ENCODE measurements at regions not wholly inside any gene's neighbourhood (a gene's known extent, or its start where the extent isn't known, plus 50 kb on each side); places are given as distances from the start of the nearest gene placed in this dataset.

GRCh38 chr18:66742832-66743231 is 138.9 kb upstream of the CDH19 start:
- Histone ChIP-seq H3K4me1 (ENCODE audit: insufficient read depth, low read length) (no peaks in the 10 kb centered on the region), H3K9ac (ENCODE audit: low read depth, low read length) (no peak overlapping the region), H3K9me3 (ENCODE audit: insufficient read depth, low read depth, low read length) (no peaks in the 10 kb centered on the region), H3K4me3 (ENCODE audit: low read length) (no peak overlapping the region), H3K27ac (ENCODE audit: low read depth, low read length) (no peak overlapping the region), H3K27me3 (ENCODE audit: insufficient read depth, low read length) (no peaks in the 10 kb centered on the region), H3K36me3 (ENCODE audit: insufficient read depth, low read length) (no peaks in the 10 kb centered on the region)
- 95% methylated on average over 2 of the region's 2 CpGs for WGBS

GRCh38 chr18:66735933-66736332 is 132.0 kb upstream of the CDH19 start:
- no peaks in the 10 kb centered on the region for H3K4me1 ChIP-seq (ENCODE audit: insufficient read depth, low read length)
- 94% methylated on average over 1 of the region's 1 CpG for WGBS
- no peaks in the 10 kb centered on the region for H3K9me3 ChIP-seq (ENCODE audit: insufficient read depth, low read depth, low read length)
- H3K27me3 ChIP-seq (ENCODE audit: insufficient read depth, low read length), result no peaks in the 10 kb centered on the region
- no peak overlapping the region for H3K9ac ChIP-seq (ENCODE audit: low read depth, low read length)
- H3K27ac ChIP-seq (ENCODE audit: low read depth, low read length), result no peak overlapping the region
- H3K4me3 ChIP-seq (ENCODE audit: low read length), result no peak overlapping the region
- no peaks in the 10 kb centered on the region for H3K36me3 ChIP-seq (ENCODE audit: insufficient read depth, low read length)

- H3K4me1 ChIP-seq (ENCODE audit: insufficient read depth, low read length), result no peaks in the 10 kb centered on the region
- no peaks in the 10 kb centered on the region for H3K9me3 ChIP-seq (ENCODE audit: insufficient read depth, low read depth, low read length)
- H3K27ac ChIP-seq (ENCODE audit: low read depth, low read length), result no peak overlapping the region
- no peak overlapping the region for H3K4me3 ChIP-seq (ENCODE audit: low read length)
- no peak overlapping the region for H3K9ac ChIP-seq (ENCODE audit: low read depth, low read length)
- WGBS, result 96% methylated on average over 2 of the region's 2 CpGs
- no peaks in the 10 kb centered on the region for H3K27me3 ChIP-seq (ENCODE audit: insufficient read depth, low read length)
- no peaks in the 10 kb centered on the region for H3K36me3 ChIP-seq (ENCODE audit: insufficient read depth, low read length)
Observed at GRCh38 chr18:66734451-66734850, 130.6 kb upstream of the CDH19 start.

- Histone ChIP-seq H3K36me3 (ENCODE audit: insufficient read depth, low read length) (no peaks in the 10 kb centered on the region), H3K4me1 (ENCODE audit: insufficient read depth, low read length) (no peaks in the 10 kb centered on the region), H3K9me3 (ENCODE audit: insufficient read depth, low read depth, low read length) (no peaks in the 10 kb centered on the region), H3K27me3 (ENCODE audit: insufficient read depth, low read length) (no peaks in the 10 kb centered on the region), H3K27ac (ENCODE audit: low read depth, low read length) (no peak overlapping the region), H3K9ac (ENCODE audit: low read depth, low read length) (no peak overlapping the region), H3K4me3 (ENCODE audit: low read length) (no peak overlapping the region)
Observed at GRCh38 chr18:66731890-66732289, 128.0 kb upstream of the CDH19 start.

GRCh38 chr18:66729442-66730239 is 125.8 kb upstream of the CDH19 start:
- Histone ChIP-seq H3K27ac (ENCODE audit: low read depth, low read length) (no peak overlapping the region), H3K36me3 (ENCODE audit: insufficient read depth, low read length) (no peaks in the 10 kb centered on the region), H3K4me1 (ENCODE audit: insufficient read depth, low read length) (no peaks in the 10 kb centered on the region), H3K4me3 (ENCODE audit: low read length) (no peak overlapping the region), H3K27me3 (ENCODE audit: insufficient read depth, low read length) (no peaks in the 10 kb centered on the region), H3K9me3 (ENCODE audit: insufficient read depth, low read depth, low read length) (no peaks in the 10 kb centered on the region), H3K9ac (ENCODE audit: low read depth, low read length) (no peak overlapping the region)
- WGBS, result 96% methylated on average over 1 of the region's 2 CpGs

GRCh38 chr18:66728951-66729350 is 125.1 kb upstream of the CDH19 start:
- H3K27me3 ChIP-seq (ENCODE audit: insufficient read depth, low read length), result no peaks in the 10 kb centered on the region
- no peaks in the 10 kb centered on the region for H3K36me3 ChIP-seq (ENCODE audit: insufficient read depth, low read length)
- H3K27ac ChIP-seq (ENCODE audit: low read depth, low read length), result no peak overlapping the region
- H3K4me3 ChIP-seq (ENCODE audit: low read length), result no peak overlapping the region
- no peaks in the 10 kb centered on the region for H3K9me3 ChIP-seq (ENCODE audit: insufficient read depth, low read depth, low read length)
- no peak overlapping the region for H3K9ac ChIP-seq (ENCODE audit: low read depth, low read length)
- no peaks in the 10 kb centered on the region for H3K4me1 ChIP-seq (ENCODE audit: insufficient read depth, low read length)
- 91% methylated on average over 5 of the region's 5 CpGs for whole genome bisulfite sequencing

- no peaks in the 10 kb centered on the region for H3K9me3 ChIP-seq (ENCODE audit: insufficient read depth, low read depth, low read length)
- no peaks in the 10 kb centered on the region for H3K4me1 ChIP-seq (ENCODE audit: insufficient read depth, low read length)
- H3K36me3 ChIP-seq (ENCODE audit: insufficient read depth, low read length), result no peaks in the 10 kb centered on the region
- 83% methylated on average over 1 of the region's 1 CpG for WGBS
- no peak overlapping the region for H3K4me3 ChIP-seq (ENCODE audit: low read length)
- H3K9ac ChIP-seq (ENCODE audit: low read depth, low read length), result no peak overlapping the region
- no peaks in the 10 kb centered on the region for H3K27me3 ChIP-seq (ENCODE audit: insufficient read depth, low read length)
- H3K27ac ChIP-seq (ENCODE audit: low read depth, low read length), result no peak overlapping the region
Observed at GRCh38 chr18:66727991-66728390, 124.1 kb upstream of the CDH19 start.

- no peaks in the 10 kb centered on the region for H3K9me3 ChIP-seq (ENCODE audit: insufficient read depth, low read depth, low read length)
- no peaks in the 10 kb centered on the region for H3K36me3 ChIP-seq (ENCODE audit: insufficient read depth, low read length)
- no peak overlapping the region for H3K4me3 ChIP-seq (ENCODE audit: low read length)
- no peak overlapping the region for H3K9ac ChIP-seq (ENCODE audit: low read depth, low read length)
- H3K27ac ChIP-seq (ENCODE audit: low read depth, low read length), result no peak overlapping the region
- 95% methylated on average over 4 of the region's 5 CpGs for WGBS
- H3K4me1 ChIP-seq (ENCODE audit: insufficient read depth, low read length), result no peaks in the 10 kb centered on the region
- no peaks in the 10 kb centered on the region for H3K27me3 ChIP-seq (ENCODE audit: insufficient read depth, low read length)
Observed at GRCh38 chr18:66724664-66725356, 120.9 kb upstream of the CDH19 start.

GRCh38 chr18:66722671-66723070 is 118.8 kb upstream of the CDH19 start:
- no peaks in the 10 kb centered on the region for H3K4me1 ChIP-seq (ENCODE audit: insufficient read depth, low read length)
- no peaks in the 10 kb centered on the region for H3K27me3 ChIP-seq (ENCODE audit: insufficient read depth, low read length)
- 92% methylated on average over 4 of the region's 5 CpGs for WGBS
- no peak overlapping the region for H3K9ac ChIP-seq (ENCODE audit: low read depth, low read length)
- no peak overlapping the region for H3K27ac ChIP-seq (ENCODE audit: low read depth, low read length)
- H3K36me3 ChIP-seq (ENCODE audit: insufficient read depth, low read length), result no peaks in the 10 kb centered on the region
- no peak overlapping the region for H3K4me3 ChIP-seq (ENCODE audit: low read length)
- H3K9me3 ChIP-seq (ENCODE audit: insufficient read depth, low read depth, low read length), result no peaks in the 10 kb centered on the region

GRCh38 chr18:66708646-66709045 is 104.8 kb upstream of the CDH19 start:
- Histone ChIP-seq H3K27ac (ENCODE audit: low read depth, low read length) (no peak overlapping the region), H3K36me3 (ENCODE audit: insufficient read depth, low read length) (no peaks in the 10 kb centered on the region)
- 100% methylated on average over 1 of the region's 1 CpG for WGBS

GRCh38 chr18:66707473-66707872 is 103.6 kb upstream of the CDH19 start:
- H3K27me3 ChIP-seq (ENCODE audit: insufficient read depth, low read length), result no peaks in the 10 kb centered on the region
- H3K4me3 ChIP-seq (ENCODE audit: low read length), result no peak overlapping the region
- H3K27ac ChIP-seq (ENCODE audit: low read depth, low read length), result no peak overlapping the region
- WGBS, result 90% methylated on average over 4 of the region's 5 CpGs
- no peak overlapping the region for H3K9ac ChIP-seq (ENCODE audit: low read depth, low read length)
- no peaks in the 10 kb centered on the region for H3K9me3 ChIP-seq (ENCODE audit: insufficient read depth, low read depth, low read length)
- no peaks in the 10 kb centered on the region for H3K4me1 ChIP-seq (ENCODE audit: insufficient read depth, low read length)
- no peaks in the 10 kb centered on the region for H3K36me3 ChIP-seq (ENCODE audit: insufficient read depth, low read length)

More at GRCh38 chr18:66708646-66709045, 104.8 kb upstream of the CDH19 start:
- H3K4me1 ChIP-seq (ENCODE audit: insufficient read depth, low read length), result no peaks in the 10 kb centered on the region
- no peaks in the 10 kb centered on the region for H3K27me3 ChIP-seq (ENCODE audit: insufficient read depth, low read length)
- no peak overlapping the region for H3K4me3 ChIP-seq (ENCODE audit: low read length)
- no peaks in the 10 kb centered on the region for H3K9me3 ChIP-seq (ENCODE audit: insufficient read depth, low read depth, low read length)
- no peak overlapping the region for H3K9ac ChIP-seq (ENCODE audit: low read depth, low read length)

Data from HUES64 (cell line).